ENCODE measurements at regions not wholly inside any gene's neighbourhood (a gene's known extent, or its start where the extent isn't known, plus 50 kb on each side); places are given as distances from the start of the nearest gene placed in this dataset.
A peak's percentile ranks its signal among the peaks of the same experiment; 100 is the strongest.
"Not testable (repeated sequence)": the region's sequence is repeated elsewhere in the genome, so short reads cannot be mapped to it uniquely, and the experiment has no call there.

DNA sequence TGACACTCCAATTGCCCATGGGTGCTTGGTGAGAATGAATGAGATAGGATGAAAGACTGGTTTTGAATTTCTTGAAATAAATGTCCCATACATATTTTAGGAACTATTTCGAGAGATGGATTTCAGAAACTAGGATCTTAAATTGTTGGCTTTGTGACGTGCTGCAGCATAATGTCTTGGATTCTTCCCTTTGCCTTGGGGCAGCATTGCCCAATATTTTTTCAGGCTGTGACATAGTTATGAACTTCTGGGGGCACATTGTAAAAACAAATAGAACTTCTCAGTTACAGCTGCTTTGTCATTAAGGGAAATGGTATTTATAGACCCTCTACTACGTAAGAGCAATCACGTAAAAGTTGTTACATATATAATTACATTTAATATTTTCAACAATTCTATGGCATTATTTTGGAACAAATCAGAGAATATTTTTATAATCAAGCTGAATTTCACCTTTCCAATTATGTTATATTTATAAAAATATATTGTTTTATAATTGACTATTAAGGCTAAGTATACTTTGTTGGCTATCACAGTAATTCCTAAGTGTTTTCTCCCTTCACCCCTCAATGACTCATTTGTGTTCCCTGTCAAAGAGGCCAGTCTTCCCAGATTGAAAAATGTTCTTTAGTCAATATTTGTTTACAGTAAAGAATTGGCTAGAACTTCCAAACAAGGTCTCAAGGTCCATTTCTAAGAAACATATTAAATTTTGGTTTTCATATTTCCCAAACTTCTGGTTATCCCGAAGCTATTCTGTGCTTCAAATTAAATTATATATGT is 1388.3 kb upstream of the ACO1 start:
- no peak for DNase-seq (ENCODE audit: low spot score)

DNA sequence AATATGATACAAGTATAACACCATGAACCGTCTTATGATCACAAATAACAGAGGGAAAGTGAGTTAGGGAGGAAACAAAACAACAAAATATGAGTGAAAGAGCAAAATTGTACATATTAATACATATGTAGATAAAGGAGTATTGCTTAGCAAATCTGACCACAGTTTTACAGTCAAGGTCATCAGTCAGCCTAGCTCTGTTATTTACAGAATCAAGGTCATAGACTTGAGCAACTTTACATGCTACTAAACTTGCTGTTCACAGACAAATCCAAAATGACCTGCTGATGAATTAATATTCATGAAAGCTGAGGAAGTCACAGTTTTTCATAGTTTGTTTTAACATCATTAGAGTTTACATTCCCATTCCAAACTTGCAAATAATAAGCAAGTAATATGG is 1387.7 kb upstream of the ACO1 start:
- DNase-seq (ENCODE audit: low spot score): no peak

DNA sequence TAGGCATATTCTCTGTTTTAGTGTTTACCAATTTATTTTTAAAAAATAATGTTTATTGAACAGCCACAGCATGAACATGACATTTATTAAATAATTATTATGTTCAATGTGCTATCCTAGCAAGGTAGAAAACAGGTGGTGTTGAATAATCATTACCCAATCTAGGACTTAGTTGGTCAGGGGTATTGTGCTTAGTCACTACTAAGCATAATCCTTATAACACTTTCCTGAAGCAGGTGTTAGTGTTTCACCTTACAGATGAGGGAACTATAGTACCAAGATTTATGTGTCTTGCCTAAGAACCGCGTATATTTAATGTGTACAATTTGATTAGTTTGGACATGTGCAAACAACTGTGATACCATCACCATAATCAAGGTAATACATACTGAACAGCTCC is 1387.2 kb upstream of the ACO1 start:
- no peak for DNase-seq (ENCODE audit: low spot score)

DNA sequence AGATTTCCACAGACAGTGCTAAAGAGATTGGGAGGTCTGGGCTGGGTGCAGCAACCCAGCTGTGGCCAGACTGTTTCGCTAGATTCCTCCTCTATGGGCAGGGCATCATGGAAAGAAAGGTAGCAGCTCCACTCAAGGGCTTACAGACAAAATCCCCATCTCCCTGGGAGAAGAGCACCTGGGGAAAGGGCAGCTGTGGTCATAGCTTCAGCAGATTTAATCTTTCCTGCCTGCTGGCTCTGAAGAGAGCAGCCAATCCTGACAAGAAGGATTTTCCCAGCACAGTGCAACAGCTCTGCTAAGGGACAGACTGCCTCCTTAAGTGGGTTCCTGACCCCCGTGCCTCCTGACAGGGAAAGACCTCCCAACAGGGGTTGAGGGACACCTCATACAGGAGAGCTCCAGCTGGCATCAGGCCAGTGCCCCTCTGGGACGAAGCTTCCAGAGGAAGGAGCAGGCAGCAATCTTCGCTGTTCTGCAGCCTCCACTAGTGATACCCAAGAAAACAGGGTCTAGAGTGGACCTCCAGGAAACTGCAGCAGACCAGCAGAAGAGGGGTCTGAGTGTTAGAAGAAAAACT is 1379.3 kb upstream of the ACO1 start:
- DNase-seq (ENCODE audit: low spot score): no peak

DNA sequence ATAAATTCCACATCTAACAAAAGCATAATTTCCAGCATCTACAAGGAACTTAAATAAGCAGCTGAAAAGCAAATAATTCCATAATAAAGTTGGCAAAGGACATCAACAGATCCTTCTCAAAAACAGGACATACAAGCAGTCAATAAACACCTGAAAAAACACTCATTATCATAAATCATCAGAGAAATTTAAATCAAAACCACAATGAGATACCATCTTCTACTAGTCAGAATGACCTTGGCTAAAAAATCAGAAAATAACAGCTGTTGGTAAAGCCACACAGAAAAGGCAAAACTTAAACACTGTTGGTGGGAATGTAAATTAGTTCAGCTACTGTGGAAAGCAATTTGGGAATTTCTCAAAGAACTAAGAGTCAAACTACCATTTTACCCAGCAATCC is 1371.1 kb upstream of the ACO1 start:
- no peak for DNase-seq (ENCODE audit: low spot score)

DNA sequence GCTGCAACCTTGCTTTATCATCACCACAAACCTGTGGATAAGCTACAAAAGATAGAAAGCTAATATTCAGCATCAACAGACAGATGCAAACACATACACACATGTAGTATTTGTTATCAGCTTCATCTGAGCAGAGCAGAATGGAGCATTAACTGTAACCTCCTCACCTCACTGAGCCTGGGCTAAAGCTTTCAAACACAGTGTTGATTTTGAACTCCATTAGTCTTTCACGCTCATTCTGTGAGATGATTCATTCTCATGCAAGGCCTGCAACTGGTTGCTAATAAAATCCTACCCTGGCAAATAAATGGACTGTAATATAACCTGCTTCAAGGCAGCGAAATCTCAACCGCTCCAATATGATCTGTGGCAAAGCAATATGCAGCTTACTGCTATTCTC is 1360.6 kb upstream of the ACO1 start:
- no peak for DNase-seq (ENCODE audit: low spot score)

DNA sequence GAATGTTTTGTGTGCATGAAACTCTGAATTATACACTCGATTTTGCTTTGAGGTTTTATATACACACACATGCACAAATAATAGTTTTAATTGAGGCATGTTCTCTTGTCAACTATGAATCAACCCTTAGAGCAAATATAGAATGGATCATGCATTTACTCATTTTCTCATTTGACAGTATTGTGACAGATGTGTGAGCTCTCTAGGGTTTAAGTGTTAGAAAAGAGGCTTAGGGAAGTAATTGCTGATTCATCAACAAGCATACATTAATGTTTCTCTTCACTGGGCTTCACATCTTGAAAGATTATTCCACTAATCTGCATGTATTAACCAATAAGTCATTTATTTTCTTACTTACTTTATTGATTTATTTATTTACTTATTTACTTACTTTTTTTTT is 1356.8 kb upstream of the ACO1 start:
- DNase-seq (ENCODE audit: low spot score): no peak

DNA sequence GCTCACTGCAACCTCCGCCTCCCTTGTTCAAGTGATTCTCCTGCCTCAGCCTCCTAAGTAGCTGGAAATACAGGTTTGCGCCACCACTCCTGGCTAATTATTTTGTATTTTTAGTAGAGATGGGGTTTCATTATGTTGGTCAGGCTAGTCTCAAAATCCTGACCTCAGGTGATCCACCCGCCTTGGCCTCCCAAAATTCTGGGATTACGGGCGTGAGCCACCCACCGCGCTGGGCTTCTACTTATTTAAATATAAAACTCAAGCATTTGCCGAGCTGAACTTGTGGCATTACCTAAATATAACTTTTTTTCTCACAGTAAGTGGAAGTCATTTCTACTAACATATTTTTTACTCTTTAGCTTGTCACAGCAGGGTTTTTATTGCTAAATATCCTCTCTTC is 1356.3 kb upstream of the ACO1 start:
- DNase-seq (ENCODE audit: low spot score): no peak

DNA sequence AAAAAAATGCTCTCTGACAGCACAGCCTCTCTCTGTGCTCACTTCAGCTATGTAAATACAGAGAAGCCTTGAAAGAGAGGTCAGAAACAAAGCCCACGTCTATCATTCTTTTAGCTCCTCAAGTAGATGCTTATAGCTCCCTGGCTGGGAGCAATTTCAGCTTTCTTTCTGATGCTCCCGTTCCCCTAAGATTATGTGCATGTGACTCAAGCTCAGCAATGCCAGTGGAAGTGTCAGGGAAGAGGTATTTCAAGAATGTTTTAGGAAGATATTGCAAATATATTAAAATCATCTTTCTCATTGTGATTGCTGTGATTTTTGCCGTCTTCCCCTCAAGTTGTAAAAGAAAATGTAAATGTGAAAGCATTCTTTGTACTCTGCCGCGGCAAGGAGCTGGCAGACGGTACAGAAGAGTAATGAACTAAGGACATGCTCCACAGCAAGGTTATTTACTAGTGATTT is 1353.7 kb upstream of the ACO1 start:
- DNase-seq (ENCODE audit: low spot score): peak; percentile 2

DNA sequence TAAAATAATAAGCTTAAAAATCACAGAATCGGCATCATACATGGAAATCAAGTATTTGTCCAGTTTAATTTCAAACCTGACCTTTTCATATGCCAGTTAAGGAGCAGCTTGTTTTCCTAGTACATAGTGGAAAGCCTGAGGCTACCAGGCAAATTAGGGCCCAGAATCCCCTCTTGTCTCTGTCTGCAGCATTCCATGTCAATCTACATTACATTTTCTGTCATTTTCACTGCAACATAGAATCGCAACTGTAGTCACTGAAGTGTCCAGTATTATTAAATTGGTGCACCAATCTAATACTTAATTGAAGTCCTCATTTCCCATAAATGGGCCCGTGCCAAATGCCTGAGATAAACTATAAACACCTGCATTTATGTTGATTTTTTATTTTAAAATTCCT is 1352.2 kb upstream of the ACO1 start:
- no peak for DNase-seq (ENCODE audit: low spot score)

DNA sequence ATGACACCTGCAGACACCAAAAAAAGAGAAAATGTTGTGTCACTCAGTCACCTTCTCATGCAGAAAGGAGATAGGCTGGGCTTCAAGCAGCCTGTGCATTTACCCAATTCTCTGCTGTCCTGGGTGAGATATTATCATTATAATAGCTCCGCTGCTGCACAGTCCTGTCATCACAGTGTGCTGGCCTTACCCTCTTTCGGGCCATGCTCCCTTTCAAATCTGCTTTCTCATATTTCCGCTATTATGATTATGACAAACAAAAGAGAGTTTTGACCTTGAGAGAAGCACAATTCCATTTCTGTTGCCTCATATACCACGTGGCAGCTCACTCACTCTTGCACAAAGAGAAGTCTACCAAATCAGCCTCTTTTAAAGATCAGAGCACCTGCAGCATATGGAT is 1350.1 kb upstream of the ACO1 start:
- no peak for DNase-seq (ENCODE audit: low spot score)

DNA sequence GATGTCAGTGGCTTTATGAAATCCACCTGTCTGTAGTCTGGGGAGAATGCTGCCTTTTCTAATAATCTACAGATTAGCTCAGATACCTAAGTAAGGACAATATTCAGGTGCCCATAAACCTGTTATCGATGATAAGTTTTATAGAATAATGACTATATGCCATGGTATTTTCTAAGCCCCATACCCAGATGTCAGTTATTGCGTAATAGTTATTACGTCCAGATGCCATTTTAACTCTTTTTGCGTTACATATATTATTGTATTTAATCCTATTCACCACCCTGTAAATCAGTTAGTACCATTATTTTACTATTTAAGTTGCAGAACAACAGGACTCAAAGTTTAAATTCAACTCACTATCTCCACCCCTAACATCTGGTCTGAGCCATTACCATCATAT is 1343.9 kb upstream of the ACO1 start:
- DNase-seq (ENCODE audit: low spot score): no peak

DNA sequence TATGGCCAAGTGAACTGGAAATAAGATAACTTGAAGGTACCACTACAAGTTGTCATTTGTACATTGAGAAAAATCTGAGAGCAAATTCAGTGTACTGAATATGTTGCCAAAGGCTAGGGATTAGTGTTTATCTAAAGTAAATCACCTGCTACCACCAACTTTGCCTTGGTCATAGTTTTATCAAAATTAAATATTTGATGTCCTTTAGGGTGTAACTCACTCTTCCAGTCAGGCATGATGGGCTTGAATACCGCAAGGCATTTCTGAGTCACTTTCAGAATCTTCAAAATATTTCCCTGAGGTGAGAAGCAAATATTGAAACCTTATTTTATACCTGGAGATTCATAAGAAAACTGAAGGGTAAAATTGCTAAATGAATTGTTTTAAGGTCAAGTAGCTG is 1338.6 kb upstream of the ACO1 start:
- DNase-seq (ENCODE audit: low spot score): no peak

DNA sequence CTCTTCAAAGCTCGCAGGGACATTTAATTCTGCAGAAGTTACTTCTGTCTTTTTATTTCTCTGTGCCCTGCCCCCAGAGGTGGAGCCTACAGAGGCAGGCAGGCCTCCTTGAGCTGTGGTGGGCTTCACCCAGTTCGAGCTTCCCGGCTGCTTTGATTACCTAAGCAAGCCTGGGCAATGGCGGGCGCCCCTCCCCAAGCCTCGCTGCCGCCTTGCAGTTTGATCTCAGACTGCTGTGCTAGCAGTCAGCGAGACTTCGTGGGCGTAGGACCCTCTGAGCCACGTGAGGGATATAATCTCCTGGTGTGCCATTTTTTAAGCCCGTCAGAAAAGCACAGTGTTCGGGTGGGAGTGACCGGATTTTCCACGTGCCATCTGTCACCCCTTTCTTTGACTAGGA is 1322.9 kb upstream of the ACO1 start:
- not testable (repeated sequence) for DNase-seq (ENCODE audit: low spot score)

DNA sequence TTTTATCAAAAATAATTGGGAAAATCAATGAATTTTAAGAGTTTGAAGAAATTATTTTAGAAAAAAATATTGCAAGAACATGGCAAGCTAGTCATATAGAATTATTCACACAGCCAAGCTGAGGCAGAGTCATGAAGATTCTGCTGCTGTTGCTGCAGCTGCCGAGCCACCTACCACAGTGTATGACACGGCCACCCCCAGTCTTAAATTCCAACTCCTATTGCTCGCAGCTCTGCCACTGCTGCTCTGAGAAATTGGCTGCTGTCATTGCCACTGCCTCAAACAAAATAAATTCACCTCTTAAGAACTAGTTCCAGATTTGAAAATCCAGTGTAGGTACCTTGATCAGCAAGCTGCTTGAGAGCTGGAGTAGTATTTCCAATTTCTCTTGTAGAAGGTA is 1318.8 kb upstream of the ACO1 start:
- DNase-seq (ENCODE audit: low spot score): no peak

DNA sequence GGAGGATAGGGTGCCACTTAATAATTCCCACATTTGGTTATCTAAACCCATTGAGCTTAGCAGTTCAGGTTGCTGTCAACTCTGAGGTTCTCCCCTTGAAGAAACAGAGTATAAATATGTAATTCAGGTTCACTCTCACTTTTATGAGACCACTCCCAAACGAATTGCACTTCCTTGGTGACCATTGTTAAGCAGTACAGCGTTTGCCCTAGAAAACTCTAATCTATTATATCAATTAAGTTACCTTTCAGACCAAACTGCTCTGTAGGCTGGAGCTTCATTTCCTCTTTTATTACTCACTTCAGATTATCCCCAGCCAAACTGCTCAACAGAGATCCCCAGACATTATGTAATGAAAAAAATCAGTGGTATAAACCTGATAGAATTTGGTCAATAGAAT is 1317.0 kb upstream of the ACO1 start:
- DNase-seq (ENCODE audit: low spot score): no peak

DNA sequence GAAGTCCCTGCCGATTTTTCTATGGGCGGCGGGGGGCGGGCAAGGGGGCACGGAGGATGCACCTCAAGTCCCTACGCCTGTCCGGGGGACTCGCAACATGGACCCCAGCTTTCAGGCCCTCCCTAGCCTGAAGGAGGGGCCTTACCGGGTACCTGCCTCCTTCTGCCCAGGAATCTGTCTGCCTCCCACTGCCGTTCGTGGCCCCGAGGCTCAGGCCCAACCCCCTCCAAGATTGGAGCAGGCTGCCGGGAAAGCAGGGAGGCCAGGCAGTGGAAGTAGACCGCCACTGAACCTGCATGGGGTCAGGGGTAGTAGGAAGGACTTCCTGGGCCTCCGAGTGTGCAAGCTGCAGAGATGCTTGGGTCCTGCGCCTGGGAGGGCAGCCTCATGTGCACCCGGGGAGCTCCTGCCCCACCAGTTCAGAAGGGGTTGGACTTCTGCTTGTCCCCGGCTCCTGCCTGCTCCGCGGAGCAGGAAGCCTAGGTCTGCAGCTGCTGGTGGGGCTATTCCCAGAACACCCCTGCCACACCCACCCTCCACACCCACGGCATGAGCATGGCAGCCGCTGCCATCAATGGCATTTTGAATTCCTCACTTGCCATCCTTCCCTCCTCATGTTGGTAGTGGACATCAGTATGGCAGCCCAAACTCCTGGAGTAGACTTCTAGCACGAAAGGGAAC is 1312.7 kb upstream of the ACO1 start:
- DNase-seq (ENCODE audit: low spot score): no peak

DNA sequence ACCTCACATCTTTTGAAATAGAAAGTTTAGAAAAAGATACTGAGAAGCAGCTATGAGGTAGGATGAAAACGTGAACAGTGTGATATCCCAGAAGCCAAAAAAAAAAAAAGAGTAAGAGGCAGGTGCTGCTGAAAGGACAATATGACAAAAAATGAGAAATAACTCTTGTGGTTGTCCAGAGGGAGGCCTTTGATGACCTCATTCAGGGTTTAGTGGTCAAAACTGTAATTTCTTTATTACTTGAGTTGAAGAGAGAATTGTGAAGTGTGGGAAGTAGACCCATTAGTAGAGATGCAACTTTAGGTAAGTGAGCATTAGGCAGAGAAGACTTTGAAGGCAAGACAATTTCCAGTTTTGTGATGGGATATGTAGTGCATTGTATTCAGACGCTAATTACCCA is 1306.3 kb upstream of the ACO1 start:
- DNase-seq (ENCODE audit: low spot score): no peak

DNA sequence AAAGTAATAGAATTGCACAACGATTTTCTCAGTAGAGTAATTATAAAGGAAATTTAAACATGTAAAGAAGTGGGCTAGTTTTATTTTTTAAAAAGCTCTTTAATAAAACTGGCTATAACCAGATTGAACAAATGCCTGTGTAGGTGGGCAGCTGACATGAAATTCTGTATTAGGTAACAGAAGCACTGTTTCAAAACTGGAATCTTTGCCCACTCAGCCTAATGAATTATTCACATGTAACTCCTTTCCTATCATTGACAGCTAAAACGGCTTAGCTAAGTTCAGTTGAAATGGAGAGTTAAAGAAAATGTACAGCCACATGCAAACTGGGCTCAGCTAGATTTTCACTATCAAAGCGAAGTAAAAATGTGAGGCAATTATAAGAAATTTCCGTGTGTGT is 1300.1 kb upstream of the ACO1 start:
- DNase-seq (ENCODE audit: low spot score): no peak

DNA sequence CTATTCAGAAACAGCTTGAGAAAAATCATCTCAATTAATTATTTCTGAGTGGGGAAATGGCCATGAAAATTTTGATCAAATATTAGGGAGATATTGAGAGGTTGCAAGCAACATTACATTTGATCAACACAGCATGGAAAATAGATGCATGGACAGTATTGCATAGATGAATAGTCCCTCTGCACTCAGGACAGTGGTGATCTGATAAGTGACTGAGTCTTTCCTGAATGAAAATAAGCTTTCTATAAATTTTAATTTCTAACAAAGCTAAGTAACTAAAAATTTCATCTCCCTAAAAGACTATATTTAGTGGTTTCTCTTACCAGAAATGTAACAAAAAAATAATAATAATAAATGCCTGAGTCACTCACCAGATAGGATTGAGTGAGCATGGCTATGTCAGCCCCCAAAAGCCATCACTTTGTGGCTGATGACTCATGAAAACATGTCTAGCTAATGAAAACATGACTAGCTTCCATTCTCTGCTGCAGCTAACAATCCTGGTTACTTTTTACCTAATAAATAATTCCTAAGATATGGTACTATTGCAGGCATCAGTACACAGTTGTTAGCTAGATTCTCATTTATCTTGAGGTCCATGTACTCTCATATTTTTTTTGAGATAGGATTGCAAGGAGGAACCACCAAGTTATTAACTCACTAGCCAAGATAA is 1294.8 kb upstream of the ACO1 start:
- DNase-seq (ENCODE audit: low spot score): no peak

DNA sequence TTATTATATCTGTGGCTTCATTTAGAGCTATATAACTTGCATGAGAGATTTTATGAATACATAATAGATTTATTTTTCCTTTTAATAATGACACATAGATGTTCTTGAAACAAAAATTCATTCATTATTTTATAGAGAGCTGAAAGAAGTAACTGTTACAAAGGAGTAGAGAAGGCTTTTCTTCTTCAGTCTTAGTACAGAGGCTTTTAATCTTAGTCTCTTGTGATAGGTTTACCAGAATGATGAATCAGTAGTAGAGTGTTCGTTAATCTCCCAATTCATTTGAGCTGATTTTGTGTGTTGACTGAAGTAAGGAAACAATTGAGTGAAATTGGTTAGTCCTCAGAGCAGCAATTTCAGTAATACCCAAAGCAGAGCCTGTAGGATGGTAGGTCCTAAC is 1284.1 kb upstream of the ACO1 start:
- no peak for DNase-seq (ENCODE audit: low spot score)

DNA sequence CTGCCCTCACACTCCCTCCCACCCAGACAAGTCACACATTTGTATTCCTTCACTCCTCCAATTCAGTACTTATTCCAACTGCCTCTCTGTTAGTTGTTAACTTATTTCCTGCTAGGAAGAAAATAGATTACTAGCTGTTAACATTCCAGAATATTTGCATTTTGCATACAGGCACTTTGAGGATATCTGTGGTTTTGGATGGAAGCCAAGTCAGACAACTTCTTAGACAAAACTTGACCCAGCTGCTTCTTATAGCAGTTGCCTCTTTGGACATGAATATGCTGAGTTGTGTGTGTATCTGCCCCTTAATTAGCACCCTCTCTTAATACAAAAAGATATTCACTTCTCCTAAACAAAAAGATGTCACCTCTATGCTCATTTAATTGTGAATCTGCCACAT is 1280.6 kb upstream of the ACO1 start:
- DNase-seq (ENCODE audit: low spot score): no peak

DNA sequence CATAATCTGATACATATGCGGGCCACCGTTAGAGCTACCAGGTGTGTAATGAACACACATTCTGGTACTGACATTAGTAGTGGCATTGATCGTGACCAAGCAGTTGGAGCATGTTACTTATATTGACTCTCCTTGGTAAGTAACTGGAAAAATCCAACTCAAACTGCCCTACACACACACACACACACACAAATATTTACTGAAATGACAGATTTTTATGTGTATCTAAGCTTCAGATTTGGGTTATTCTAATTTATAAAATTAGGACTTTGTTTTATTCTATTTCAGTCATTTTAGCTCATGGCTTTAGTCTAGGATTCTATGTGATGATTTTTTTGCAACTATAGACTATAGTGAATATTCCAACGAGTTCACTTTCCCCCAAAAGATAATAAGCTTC is 1280.2 kb upstream of the ACO1 start:
- DNase-seq (ENCODE audit: low spot score): no peak

All from AG08396 (cell line).